Liver (tissue), 8 donors: ENCODE measurements at regions not wholly inside any gene's neighbourhood (a gene's known extent, or its start where the extent isn't known, plus 50 kb on each side); places are given as distances from the start of the nearest gene placed in this dataset.

ENCODE experiments used
- DNase-seq: peaks from one replicate; pipeline ENCODE4 v3.0.0-alpha.2; 2017; ENCODE audit warnings: low spot score
- H3K27ac ChIP-seq, 2 donors: one replicate each; pipeline ENCODE4 v1.7.0; 2013; ENCODE audit warnings: inconsistent platforms in 2 of 2, low read length in 2 of 2, control low read depth in 1 of 2, low read depth in 1 of 2, mild to moderate bottlenecking in 1 of 2
- H3K27me3 ChIP-seq, 4 donors: one replicate each; pipeline versions ENCODE4 v1.6.1 to v1.7.0; 2013; ENCODE audit warnings: low read length in 3 of 4, inconsistent platforms in 1 of 4, mild to moderate bottlenecking in 1 of 4, moderate library complexity in 1 of 4; ENCODE audit not compliant: control insufficient read depth in 4 of 4, insufficient read depth in 4 of 4
- H3K36me3 ChIP-seq, 4 donors: one replicate each; pipeline versions ENCODE4 v1.6.1 to v1.7.0; 2013; ENCODE audit warnings: low read length in 3 of 4, mild to moderate bottlenecking in 3 of 4, low read depth in 1 of 4, moderate library complexity in 1 of 4; ENCODE audit not compliant: control insufficient read depth in 4 of 4, insufficient read depth in 3 of 4
- H3K4me1 ChIP-seq, 4 donors: one replicate each; pipeline versions ENCODE4 v1.6.1 to v1.7.0; 2013; ENCODE audit warnings: low read length in 3 of 4, mild to moderate bottlenecking in 3 of 4, moderate library complexity in 1 of 4; ENCODE audit not compliant: control insufficient read depth in 4 of 4, insufficient read depth in 4 of 4
- H3K4me3 ChIP-seq, 3 donors: one replicate each; pipeline versions ENCODE4 v1.6.1 to v1.7.0; 2013; ENCODE audit warnings: low read length in 3 of 3, control low read depth in 1 of 3, low read depth in 1 of 3, mild to moderate bottlenecking in 1 of 3
- H3K9ac ChIP-seq, 2 donors: one replicate each; pipeline ENCODE4 v1.7.0; 2013; ENCODE audit warnings: low read length in 2 of 2, mild to moderate bottlenecking in 2 of 2, moderate library complexity in 2 of 2, control low read depth in 1 of 2, low read depth in 1 of 2
- H3K9me3 ChIP-seq, 4 donors: one replicate each; pipeline versions ENCODE4 v1.6.1 to v1.7.0; 2013; ENCODE audit warnings: low read length in 3 of 4; ENCODE audit not compliant: control insufficient read depth in 4 of 4
- EGR1 ChIP-seq, 2 donors: IDR thresholded peaks; 2 replicates each; pipeline ENCODE4 v1.6.1; 2016 to 2018; ENCODE audit warnings: antibody characterized with exemption in 2 of 2, low read depth in 2 of 2
- FOXA1 ChIP-seq: IDR thresholded peaks from 2 replicates; pipeline ENCODE4 v1.6.1; 2016; ENCODE audit warnings: antibody characterized with exemption
- FOXA2 ChIP-seq: IDR thresholded peaks from 2 replicates; pipeline ENCODE4 v1.6.1; 2016; ENCODE audit warnings: antibody characterized with exemption
- GABPA ChIP-seq, 2 donors: IDR thresholded peaks in 1 of 2; conservative IDR thresholded peaks in 1 of 2; 2 replicates each; pipeline ENCODE4 v1.6.1; 2016; ENCODE audit warnings: antibody characterized with exemption in 2 of 2, mild to moderate bottlenecking in 1 of 2, moderate library complexity in 1 of 2
- HNF4A ChIP-seq, 2 donors: conservative IDR thresholded peaks; 2 replicates each; pipeline ENCODE4 v1.6.1; 2016; ENCODE audit warnings: antibody characterized with exemption in 2 of 2, mild to moderate bottlenecking in 2 of 2
- HNF4G ChIP-seq: IDR thresholded peaks from 2 replicates; pipeline ENCODE4 v1.6.1; 2016; ENCODE audit warnings: antibody characterized with exemption
- JUND ChIP-seq, 2 donors: IDR thresholded peaks; 2 replicates each; pipeline ENCODE4 v1.6.1; 2016; ENCODE audit warnings: antibody characterized with exemption in 2 of 2
- NR2F2 ChIP-seq: IDR thresholded peaks from 2 replicates; pipeline ENCODE4 v1.6.1; 2016; ENCODE audit warnings: antibody characterized with exemption
- RAD21 ChIP-seq, 2 donors: IDR thresholded peaks; 2 replicates each; pipeline ENCODE4 v1.6.1; 2016; ENCODE audit warnings: antibody characterized with exemption in 2 of 2, mild to moderate bottlenecking in 2 of 2
- RXRA ChIP-seq, 2 donors: IDR thresholded peaks; 2 replicates each; pipeline ENCODE4 v1.6.1; 2017 to 2018; ENCODE audit warnings: antibody characterized with exemption in 2 of 2, mild to moderate bottlenecking in 1 of 2
- SP1 ChIP-seq: IDR thresholded peaks from 2 replicates; pipeline ENCODE4 v1.6.1; 2018; ENCODE audit warnings: antibody characterized with exemption, mild to moderate bottlenecking
- TAF1 ChIP-seq: conservative IDR thresholded peaks from 2 replicates; pipeline ENCODE4 v1.6.1; 2016; ENCODE audit warnings: antibody characterized with exemption, mild to moderate bottlenecking
- YY1 ChIP-seq: IDR thresholded peaks from 2 replicates; pipeline ENCODE4 v1.6.1; 2016; ENCODE audit warnings: antibody characterized with exemption, mild to moderate bottlenecking
- WGBS: extraction: QIAGEN DNeasy Blood & Tissue Kit; methylation state at CpG from one replicate; pipeline ENCODE4 v1.1.7; 2013; 5-methylcytosine and 5-hydroxymethylcytosine counted together
- TF ChIP-seq, protein P1 (sequence below): IDR thresholded peaks from 2 replicates; pipeline ENCODE4 v1.6.1; 2016; ENCODE audit warnings: antibody characterized with exemption
- TF ChIP-seq, protein P2 (sequence below): IDR thresholded peaks from 2 replicates; pipeline ENCODE4 v1.6.1; 2016; ENCODE audit warnings: antibody characterized with exemption
- TF ChIP-seq, protein P3 (sequence below): IDR thresholded peaks from 2 replicates; pipeline ENCODE4 v1.6.1; 2016; ENCODE audit warnings: antibody characterized with exemption, mild to moderate bottlenecking
- TF ChIP-seq, protein P4 (sequence below): fragments of 150-350 bp; IDR thresholded peaks from 2 replicates; pipeline ENCODE4 v1.5.1; 2017; ENCODE audit warnings: improper control_type of control experiment, low read depth, low read length; ENCODE audit not compliant: missing input control
- TF ChIP-seq, protein P5 (sequence below): IDR thresholded peaks from 2 replicates; pipeline ENCODE4 v1.6.1; 2016; ENCODE audit warnings: antibody characterized with exemption
- donor health status: healthy.
- donor health status: healthy.
- donor health status: healthy.
- donor health status: healthy.
- donor health status: healthy.

DNA sequence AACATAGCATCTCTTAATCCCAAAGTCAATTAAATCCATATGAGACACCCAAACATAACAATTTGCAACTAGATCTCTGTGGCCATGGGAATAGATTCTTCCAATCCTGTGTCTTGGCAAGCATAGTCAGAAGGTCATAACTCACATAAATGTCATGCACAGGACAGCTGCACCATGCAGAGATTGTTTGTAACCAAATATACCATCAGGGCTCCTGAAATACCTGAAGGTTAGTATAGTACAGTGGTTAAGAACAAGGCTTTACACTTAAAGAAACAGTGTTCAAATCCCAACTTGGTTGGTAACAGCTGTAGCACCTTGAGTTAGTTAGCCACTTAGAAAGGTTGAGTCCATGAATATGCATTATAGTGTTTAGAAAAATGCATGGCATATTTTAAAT, 82.6 kb upstream of the CCDC190 start:
- Histone ChIP-seq H3K9ac (no peak overlapping the region), H3K27me3 (peaks cover 0 to 9% (median 0%) of the 10 kb centered on the region in 4 donors), H3K36me3 (no peaks in the 10 kb centered on the region), H3K9me3 (no peaks in the 10 kb centered on the region), H3K27ac (no peak overlapping the region), H3K4me1 (no peaks in the 10 kb centered on the region), H3K4me3 (no peak overlapping the region)
- TF ChIP-seq, protein P1, sequence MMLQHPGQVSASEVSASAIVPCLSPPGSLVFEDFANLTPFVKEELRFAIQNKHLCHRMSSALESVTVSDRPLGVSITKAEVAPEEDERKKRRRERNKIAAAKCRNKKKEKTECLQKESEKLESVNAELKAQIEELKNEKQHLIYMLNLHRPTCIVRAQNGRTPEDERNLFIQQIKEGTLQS = no peak
- no peak for TF ChIP-seq FOXA1
- no peak for TF ChIP-seq HNF4A (conservative IDR thresholded peaks at IDR 0.05)
- TF ChIP-seq GABPA (IDR thresholded peaks at IDR 0.05 in 1 of 2, conservative IDR thresholded peaks at IDR 0.05 in 1 of 2) = no peak
- no peak for TF ChIP-seq HNF4G
- TF ChIP-seq EGR1 (IDR thresholded peaks at IDR 0.05; ENCODE audit: low read depth in 2 of 2) = no peak
- TF ChIP-seq, protein P2, sequence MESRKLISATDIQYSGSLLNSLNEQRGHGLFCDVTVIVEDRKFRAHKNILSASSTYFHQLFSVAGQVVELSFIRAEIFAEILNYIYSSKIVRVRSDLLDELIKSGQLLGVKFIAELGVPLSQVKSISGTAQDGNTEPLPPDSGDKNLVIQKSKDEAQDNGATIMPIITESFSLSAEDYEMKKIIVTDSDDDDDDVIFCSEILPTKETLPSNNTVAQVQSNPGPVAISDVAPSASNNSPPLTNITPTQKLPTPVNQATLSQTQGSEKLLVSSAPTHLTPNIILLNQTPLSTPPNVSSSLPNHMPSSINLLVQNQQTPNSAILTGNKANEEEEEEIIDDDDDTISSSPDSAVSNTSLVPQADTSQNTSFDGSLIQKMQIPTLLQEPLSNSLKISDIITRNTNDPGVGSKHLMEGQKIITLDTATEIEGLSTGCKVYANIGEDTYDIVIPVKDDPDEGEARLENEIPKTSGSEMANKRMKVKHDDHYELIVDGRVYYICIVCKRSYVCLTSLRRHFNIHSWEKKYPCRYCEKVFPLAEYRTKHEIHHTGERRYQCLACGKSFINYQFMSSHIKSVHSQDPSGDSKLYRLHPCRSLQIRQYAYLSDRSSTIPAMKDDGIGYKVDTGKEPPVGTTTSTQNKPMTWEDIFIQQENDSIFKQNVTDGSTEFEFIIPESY = no peak
- TF ChIP-seq FOXA2 = no peak
- TF ChIP-seq, protein P3, sequence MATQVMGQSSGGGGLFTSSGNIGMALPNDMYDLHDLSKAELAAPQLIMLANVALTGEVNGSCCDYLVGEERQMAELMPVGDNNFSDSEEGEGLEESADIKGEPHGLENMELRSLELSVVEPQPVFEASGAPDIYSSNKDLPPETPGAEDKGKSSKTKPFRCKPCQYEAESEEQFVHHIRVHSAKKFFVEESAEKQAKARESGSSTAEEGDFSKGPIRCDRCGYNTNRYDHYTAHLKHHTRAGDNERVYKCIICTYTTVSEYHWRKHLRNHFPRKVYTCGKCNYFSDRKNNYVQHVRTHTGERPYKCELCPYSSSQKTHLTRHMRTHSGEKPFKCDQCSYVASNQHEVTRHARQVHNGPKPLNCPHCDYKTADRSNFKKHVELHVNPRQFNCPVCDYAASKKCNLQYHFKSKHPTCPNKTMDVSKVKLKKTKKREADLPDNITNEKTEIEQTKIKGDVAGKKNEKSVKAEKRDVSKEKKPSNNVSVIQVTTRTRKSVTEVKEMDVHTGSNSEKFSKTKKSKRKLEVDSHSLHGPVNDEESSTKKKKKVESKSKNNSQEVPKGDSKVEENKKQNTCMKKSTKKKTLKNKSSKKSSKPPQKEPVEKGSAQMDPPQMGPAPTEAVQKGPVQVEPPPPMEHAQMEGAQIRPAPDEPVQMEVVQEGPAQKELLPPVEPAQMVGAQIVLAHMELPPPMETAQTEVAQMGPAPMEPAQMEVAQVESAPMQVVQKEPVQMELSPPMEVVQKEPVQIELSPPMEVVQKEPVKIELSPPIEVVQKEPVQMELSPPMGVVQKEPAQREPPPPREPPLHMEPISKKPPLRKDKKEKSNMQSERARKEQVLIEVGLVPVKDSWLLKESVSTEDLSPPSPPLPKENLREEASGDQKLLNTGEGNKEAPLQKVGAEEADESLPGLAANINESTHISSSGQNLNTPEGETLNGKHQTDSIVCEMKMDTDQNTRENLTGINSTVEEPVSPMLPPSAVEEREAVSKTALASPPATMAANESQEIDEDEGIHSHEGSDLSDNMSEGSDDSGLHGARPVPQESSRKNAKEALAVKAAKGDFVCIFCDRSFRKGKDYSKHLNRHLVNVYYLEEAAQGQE = no peak
- TF ChIP-seq, protein P4, sequence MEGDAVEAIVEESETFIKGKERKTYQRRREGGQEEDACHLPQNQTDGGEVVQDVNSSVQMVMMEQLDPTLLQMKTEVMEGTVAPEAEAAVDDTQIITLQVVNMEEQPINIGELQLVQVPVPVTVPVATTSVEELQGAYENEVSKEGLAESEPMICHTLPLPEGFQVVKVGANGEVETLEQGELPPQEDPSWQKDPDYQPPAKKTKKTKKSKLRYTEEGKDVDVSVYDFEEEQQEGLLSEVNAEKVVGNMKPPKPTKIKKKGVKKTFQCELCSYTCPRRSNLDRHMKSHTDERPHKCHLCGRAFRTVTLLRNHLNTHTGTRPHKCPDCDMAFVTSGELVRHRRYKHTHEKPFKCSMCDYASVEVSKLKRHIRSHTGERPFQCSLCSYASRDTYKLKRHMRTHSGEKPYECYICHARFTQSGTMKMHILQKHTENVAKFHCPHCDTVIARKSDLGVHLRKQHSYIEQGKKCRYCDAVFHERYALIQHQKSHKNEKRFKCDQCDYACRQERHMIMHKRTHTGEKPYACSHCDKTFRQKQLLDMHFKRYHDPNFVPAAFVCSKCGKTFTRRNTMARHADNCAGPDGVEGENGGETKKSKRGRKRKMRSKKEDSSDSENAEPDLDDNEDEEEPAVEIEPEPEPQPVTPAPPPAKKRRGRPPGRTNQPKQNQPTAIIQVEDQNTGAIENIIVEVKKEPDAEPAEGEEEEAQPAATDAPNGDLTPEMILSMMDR = no peak
- no peak for TF ChIP-seq TAF1
- TF ChIP-seq NR2F2 = no peak
- DNase-seq = no peak

DNA sequence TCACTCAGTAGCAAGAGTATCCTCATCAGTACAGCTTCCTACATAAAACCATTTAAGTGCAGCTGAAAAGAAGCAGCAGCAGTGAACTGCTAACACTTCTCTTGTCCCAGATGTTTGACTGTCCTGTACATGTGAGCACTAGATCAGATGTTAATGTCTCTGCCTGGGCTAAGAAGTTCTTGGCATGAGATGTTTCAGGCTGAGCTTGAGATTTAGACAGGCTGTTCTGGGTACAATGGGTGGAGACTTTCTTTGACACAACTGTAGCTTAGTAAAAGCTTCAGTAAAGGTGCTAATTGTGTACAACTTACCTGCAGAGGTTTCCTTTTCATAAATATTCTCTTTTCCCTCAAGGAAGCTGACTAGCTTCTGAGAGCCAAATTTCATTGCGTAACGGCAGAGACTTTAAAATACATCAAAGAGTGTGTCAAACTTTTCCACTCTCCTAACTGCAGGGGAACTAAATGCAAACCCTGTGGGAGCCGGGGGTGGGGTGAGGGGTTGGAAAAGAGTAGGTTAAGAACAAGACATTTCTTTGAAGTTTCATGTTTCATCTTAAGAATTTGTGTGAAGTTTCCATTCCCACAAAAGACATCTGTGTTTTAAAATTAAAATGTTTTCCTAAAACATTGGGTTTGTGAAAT, 82.1 kb upstream of the CCDC190 start:
- H3K27ac ChIP-seq = no peak overlapping the region
- H3K27me3 ChIP-seq = peaks cover 0 to 9% (median 0%) of the 10 kb centered on the region in 4 donors
- 46% methylated on average over 3 of the region's 3 CpGs for WGBS
- H3K4me1 ChIP-seq = no peaks in the 10 kb centered on the region
- H3K9ac ChIP-seq = no peak overlapping the region
- no peak overlapping the region for H3K4me3 ChIP-seq
- no peak for DNase-seq
- no peaks in the 10 kb centered on the region for H3K9me3 ChIP-seq
- TF ChIP-seq, protein P2 = no peak
- TF ChIP-seq, protein P1 = no peak
- TF ChIP-seq GABPA (IDR thresholded peaks at IDR 0.05 in 1 of 2, conservative IDR thresholded peaks at IDR 0.05 in 1 of 2) = no peak
- TF ChIP-seq, protein P5, sequence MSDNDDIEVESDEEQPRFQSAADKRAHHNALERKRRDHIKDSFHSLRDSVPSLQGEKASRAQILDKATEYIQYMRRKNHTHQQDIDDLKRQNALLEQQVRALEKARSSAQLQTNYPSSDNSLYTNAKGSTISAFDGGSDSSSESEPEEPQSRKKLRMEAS = no peak
- no peak for TF ChIP-seq JUND (IDR thresholded peaks at IDR 0.05)
- TF ChIP-seq NR2F2 = no peak
- TF ChIP-seq RAD21 (IDR thresholded peaks at IDR 0.05) = no peak
- no peak for TF ChIP-seq TAF1
- TF ChIP-seq FOXA2 = no peak
- no peak for TF ChIP-seq YY1
- TF ChIP-seq, protein P4 = no peak
- TF ChIP-seq RXRA (IDR thresholded peaks at IDR 0.05) = no peak
- no peak for TF ChIP-seq HNF4A (conservative IDR thresholded peaks at IDR 0.05)
- no peak for TF ChIP-seq EGR1 (IDR thresholded peaks at IDR 0.05; ENCODE audit: low read depth in 2 of 2)
- TF ChIP-seq FOXA1 = no peak
- no peak for TF ChIP-seq SP1
- H3K36me3 ChIP-seq = no peaks in the 10 kb centered on the region
